ENCODE measurements at regions not wholly inside any gene's neighbourhood (a gene's known extent, or its start where the extent isn't known, plus 50 kb on each side); places are given as distances from the start of the nearest gene placed in this dataset.
"Not testable (repeated sequence)": the region's sequence is repeated elsewhere in the genome, so short reads cannot be mapped to it uniquely, and the experiment has no call there.

DNA sequence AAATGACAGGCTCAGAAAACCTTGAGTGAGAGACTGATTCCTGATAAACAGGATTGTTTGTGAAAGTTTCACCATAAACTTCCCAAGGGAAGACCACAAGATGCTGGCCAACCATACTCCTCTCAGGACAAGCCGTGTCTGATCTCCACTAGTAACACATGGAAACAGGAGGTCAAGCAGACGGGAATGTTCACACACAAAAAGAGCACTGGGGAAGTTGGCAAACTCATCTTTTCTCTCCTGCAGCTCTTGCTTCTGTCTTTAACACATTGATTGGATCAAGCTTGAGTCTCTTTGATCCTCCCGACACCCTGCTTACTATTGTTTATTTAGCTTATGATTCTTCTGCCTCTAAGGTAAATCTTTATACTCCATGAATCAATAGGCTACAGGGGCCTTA, 713.5 kb downstream of the PDCD6IP start:
- no peak overlapping the region for H3K4me3 ChIP-seq
- no peaks in the 10 kb centered on the region for H3K9me3 ChIP-seq
- H3K27me3 ChIP-seq = peaks cover 0 to 3% (median 0%) of the 10 kb centered on the region in 9 donors
- intact Hi-C loops (cut with DNase I) = no loop called here
- H3K4me1 ChIP-seq = no peaks in the 10 kb centered on the region
- H3K36me3 ChIP-seq = no peaks in the 10 kb centered on the region
- WGBS, 4 donors = 49 to 66% (median 58%) methylated on average over 3 of the region's 3 CpGs
- ATAC-seq (no peak), DNase-seq (no peak)
- H3K27ac ChIP-seq = no peak overlapping the region
- TF ChIP-seq, protein P1, sequence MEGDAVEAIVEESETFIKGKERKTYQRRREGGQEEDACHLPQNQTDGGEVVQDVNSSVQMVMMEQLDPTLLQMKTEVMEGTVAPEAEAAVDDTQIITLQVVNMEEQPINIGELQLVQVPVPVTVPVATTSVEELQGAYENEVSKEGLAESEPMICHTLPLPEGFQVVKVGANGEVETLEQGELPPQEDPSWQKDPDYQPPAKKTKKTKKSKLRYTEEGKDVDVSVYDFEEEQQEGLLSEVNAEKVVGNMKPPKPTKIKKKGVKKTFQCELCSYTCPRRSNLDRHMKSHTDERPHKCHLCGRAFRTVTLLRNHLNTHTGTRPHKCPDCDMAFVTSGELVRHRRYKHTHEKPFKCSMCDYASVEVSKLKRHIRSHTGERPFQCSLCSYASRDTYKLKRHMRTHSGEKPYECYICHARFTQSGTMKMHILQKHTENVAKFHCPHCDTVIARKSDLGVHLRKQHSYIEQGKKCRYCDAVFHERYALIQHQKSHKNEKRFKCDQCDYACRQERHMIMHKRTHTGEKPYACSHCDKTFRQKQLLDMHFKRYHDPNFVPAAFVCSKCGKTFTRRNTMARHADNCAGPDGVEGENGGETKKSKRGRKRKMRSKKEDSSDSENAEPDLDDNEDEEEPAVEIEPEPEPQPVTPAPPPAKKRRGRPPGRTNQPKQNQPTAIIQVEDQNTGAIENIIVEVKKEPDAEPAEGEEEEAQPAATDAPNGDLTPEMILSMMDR (IDR thresholded peaks at IDR 0.05) = no peak
- TF ChIP-seq POLR2A (IDR thresholded peaks at IDR 0.05) = no peak

DNA sequence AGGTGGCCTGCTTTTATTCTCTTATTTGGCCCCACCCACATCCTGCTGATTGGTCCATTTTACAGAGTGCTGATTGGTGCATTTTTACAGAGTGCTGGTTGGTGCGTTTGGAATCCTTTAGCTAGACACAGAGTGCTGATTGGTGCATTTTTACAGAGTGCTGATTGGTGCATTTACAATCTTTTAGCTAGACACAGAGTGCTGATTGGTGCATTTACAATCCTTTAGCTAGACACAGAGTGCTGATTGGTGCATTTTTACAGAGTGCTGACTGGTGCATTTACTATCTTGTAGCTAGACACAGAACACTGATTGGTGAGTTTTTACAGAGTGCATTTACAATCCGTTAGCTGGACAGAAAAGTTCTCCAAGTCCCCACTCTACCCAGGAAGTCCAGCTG, 720.6 kb downstream of the PDCD6IP start:
- WGBS, 4 donors = 74 to 90% (median 87%) methylated on average over 2 of the region's 2 CpGs
- H3K4me3 ChIP-seq; H3K27ac ChIP-seq; H3K36me3 ChIP-seq; DNase-seq; H3K27me3 ChIP-seq; intact Hi-C loops (cut with DNase I); ATAC-seq; H3K4me1 ChIP-seq: not testable (repeated sequence)
- H3K9me3 ChIP-seq = peaks cover 0 to 24% (median 1%) of the 10 kb centered on the region in 12 donors

DNA sequence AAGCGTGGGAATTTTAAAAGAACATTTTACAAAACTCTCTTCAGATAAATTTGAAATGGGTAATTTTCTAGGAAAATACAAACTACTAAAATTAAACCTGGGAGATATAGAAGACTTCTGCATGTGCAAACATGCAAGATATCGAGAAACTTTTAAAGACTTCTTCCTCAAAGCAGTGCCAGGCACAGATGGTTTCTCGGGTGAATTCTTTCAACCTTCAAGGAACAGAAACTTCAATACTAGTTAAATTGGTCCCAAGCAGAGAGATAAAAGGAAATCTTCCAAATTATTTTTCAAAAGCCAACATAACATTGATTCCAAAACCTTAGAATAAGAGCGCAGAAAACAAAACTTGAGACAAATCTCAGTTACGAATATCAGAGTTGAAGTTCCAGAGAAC, 732.7 kb downstream of the PDCD6IP start:
- H3K9me3 ChIP-seq = no peaks in the 10 kb centered on the region
- WGBS, 4 donors = 89 to 95% (median 92%) methylated on average over 5 of the region's 5 CpGs
- no peaks in the 10 kb centered on the region for H3K27me3 ChIP-seq
- H3K4me1 ChIP-seq = peaks cover 0 to 4% (median 0%) of the 10 kb centered on the region in 12 donors
- intact Hi-C loops (cut with DNase I) = no loop called here
- no peak for TF ChIP-seq POLR2A (IDR thresholded peaks at IDR 0.05)
- TF ChIP-seq, protein P1 (IDR thresholded peaks at IDR 0.05) = no peak
- H3K27ac ChIP-seq = no peak overlapping the region
- ATAC-seq (no peak), DNase-seq (no peak)
- H3K4me3 ChIP-seq = no peak overlapping the region
- no peaks in the 10 kb centered on the region for H3K36me3 ChIP-seq

DNA sequence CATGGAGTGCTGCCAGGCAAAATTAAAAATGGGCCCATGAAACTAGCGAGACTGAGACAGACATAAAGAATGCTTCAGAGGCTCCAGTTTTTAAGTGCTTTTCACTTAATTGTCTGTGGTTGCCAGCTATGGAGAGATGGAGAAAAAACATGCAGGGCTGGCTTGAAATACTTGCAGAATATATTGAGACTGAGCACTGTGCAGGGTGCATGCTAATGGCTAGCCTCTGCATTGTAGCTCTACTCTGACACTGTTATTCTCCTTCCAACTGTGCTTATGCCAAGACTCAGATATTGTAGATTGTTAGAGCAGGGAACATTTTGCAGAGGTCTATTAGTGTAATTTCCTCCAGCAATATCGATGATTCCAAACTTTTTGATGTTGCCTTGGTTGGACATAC, 735.0 kb downstream of the PDCD6IP start:
- no peak overlapping the region for H3K4me3 ChIP-seq
- no peaks in the 10 kb centered on the region for H3K36me3 ChIP-seq
- intact Hi-C loops (cut with DNase I) = no loop called here
- no peak for ATAC-seq
- H3K9me3 ChIP-seq = no peaks in the 10 kb centered on the region
- no peaks in the 10 kb centered on the region for H3K27me3 ChIP-seq
- no peak for DNase-seq
- no peak overlapping the region for H3K27ac ChIP-seq
- TF ChIP-seq, protein P1 (IDR thresholded peaks at IDR 0.05) = no peak
- no peak for TF ChIP-seq POLR2A (IDR thresholded peaks at IDR 0.05)
- 59 to 75% (median 67%) methylated on average over 2 of the region's 2 CpGs for WGBS, 4 donors
- peaks cover 0 to 4% (median 0%) of the 10 kb centered on the region in 12 donors for H3K4me1 ChIP-seq

DNA sequence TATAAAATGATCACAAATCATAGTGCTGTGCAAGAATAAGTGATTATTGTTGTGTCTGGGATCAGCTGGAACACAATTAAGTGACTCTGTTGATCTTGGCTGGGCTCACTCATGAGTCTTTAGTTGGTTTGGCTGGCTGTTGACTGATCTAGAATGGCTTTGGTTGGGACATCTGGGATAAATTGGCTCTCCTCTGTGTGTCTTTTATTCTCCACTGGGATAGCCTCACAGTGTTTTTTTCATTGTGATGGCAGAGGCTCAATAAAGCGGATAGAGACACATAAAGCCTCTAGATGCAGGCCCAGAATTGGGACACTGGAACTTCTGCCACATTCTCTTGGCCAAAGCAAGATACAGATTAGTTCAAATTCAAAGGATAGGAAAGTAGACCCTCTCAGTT, 735.6 kb downstream of the PDCD6IP start:
- intact Hi-C loops (cut with DNase I) = no loop called here
- Histone ChIP-seq H3K27me3 (no peaks in the 10 kb centered on the region), H3K27ac (no peak overlapping the region), H3K4me1 (peaks cover 0 to 4% (median 0%) of the 10 kb centered on the region in 12 donors), H3K36me3 (no peaks in the 10 kb centered on the region), H3K9me3 (no peaks in the 10 kb centered on the region), H3K4me3 (no peak overlapping the region)
- WGBS, 4 donors = 53 to 75% (median 66%) methylated on average over 1 of the region's 1 CpG
- DNase-seq (no peak), ATAC-seq (peak in 3 of 4 donors; percentile 24 to 41 (median 27))
- TF ChIP-seq, protein P1 (IDR thresholded peaks at IDR 0.05) = no peak
- no peak for TF ChIP-seq POLR2A (IDR thresholded peaks at IDR 0.05)
